Peyer's patch (tissue), 4 donors: ENCODE measurements at regions not wholly inside any gene's neighbourhood (a gene's known extent, or its start where the extent isn't known, plus 50 kb on each side); places are given as distances from the start of the nearest gene placed in this dataset.

Experiments used
- POLR2A ChIP-seq, 2 donors: fragments of 450-650 bp; IDR thresholded peaks; one replicate each; pipeline ENCODE4 v1.5.1; 2017; ENCODE audit warnings: antibody characterized with exemption in 2 of 2, mild to moderate bottlenecking in 2 of 2, moderate library complexity in 2 of 2
- TF ChIP-seq, protein P1 (sequence below), 6 experiments: fragments of 450-650 bp in 4 of 6; fragments of 200-600 bp in 2 of 6; sonication (generic) in 1 of 6; IDR thresholded peaks; one replicate each; pipeline ENCODE4 v1.5.1; 2017 to 2019; ENCODE audit warnings: antibody characterized with exemption in 6 of 6, mild to moderate bottlenecking in 3 of 6, moderate library complexity in 1 of 6

DNA sequence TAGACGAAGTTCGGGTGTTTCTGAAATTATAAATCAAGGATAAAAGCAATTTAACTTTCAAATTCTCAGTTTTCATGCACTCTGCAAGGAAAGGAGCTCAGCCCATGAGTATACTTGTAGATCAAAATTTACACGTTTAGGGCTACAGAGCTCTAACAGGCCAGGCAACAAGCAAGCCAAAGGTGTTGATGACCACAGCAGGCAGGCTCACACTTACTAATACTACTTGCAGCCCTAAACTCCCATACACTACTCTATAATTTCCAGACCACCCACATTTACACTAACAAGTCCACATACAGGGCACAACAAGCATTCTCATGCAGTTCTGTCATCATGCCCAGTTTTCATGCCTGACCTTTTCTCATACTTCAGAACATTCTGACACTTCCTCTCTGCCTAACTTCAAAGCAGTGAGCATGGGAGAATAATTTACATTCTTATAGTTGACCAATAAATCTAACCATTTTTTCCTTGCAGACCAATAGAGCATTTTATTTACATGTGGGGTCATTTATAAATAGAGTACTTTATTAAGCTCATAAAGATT lies 124.7 kb upstream of the FRMD4B start:
- TF ChIP-seq, protein P1, sequence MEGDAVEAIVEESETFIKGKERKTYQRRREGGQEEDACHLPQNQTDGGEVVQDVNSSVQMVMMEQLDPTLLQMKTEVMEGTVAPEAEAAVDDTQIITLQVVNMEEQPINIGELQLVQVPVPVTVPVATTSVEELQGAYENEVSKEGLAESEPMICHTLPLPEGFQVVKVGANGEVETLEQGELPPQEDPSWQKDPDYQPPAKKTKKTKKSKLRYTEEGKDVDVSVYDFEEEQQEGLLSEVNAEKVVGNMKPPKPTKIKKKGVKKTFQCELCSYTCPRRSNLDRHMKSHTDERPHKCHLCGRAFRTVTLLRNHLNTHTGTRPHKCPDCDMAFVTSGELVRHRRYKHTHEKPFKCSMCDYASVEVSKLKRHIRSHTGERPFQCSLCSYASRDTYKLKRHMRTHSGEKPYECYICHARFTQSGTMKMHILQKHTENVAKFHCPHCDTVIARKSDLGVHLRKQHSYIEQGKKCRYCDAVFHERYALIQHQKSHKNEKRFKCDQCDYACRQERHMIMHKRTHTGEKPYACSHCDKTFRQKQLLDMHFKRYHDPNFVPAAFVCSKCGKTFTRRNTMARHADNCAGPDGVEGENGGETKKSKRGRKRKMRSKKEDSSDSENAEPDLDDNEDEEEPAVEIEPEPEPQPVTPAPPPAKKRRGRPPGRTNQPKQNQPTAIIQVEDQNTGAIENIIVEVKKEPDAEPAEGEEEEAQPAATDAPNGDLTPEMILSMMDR (IDR thresholded peaks at IDR 0.05): no peak
- no peak for TF ChIP-seq POLR2A (IDR thresholded peaks at IDR 0.05)
